Endodermal cell (in vitro differentiated cells): ENCODE measurements at regions not wholly inside any gene's neighbourhood (a gene's known extent, or its start where the extent isn't known, plus 50 kb on each side); places are given as distances from the start of the nearest gene placed in this dataset.

Experiments used
- DNase-seq: peaks from one replicate; pipeline ENCODE4 v3.0.0-alpha.2; 2017
- H3K27ac ChIP-seq: 2 replicates; pipeline ENCODE4 v1.5.1; 2013; ENCODE audit warnings: mild to moderate bottlenecking, low read depth, low read length, moderate library complexity
- H3K27me3 ChIP-seq: 2 replicates; pipeline ENCODE4 v1.6.1; 2013; ENCODE audit warnings: mild to moderate bottlenecking, low read length, moderate library complexity; ENCODE audit not compliant: insufficient read depth, control insufficient read depth, poor library complexity, severe bottlenecking
- H3K36me3 ChIP-seq: 2 replicates; pipeline ENCODE4 v1.7.0; 2013; ENCODE audit warnings: mild to moderate bottlenecking, low read length, moderate library complexity; ENCODE audit not compliant: control insufficient read depth, insufficient read depth
- H3K4me1 ChIP-seq: one replicate; pipeline ENCODE4 v1.7.0; 2013; ENCODE audit warnings: low read length; ENCODE audit not compliant: control insufficient read depth, insufficient read depth
- H3K4me3 ChIP-seq: 2 replicates; pipeline ENCODE4 v1.5.1; 2013; ENCODE audit warnings: mild to moderate bottlenecking, low read length, moderate library complexity
- H3K9ac ChIP-seq: 2 replicates; pipeline ENCODE4 v1.6.1; 2013; ENCODE audit warnings: mild to moderate bottlenecking, low read length, moderate library complexity; ENCODE audit not compliant: poor library complexity, severe bottlenecking; ENCODE audit errors: extremely low read depth
- H3K9me3 ChIP-seq: 2 replicates; pipeline ENCODE4 v1.6.1; 2013; ENCODE audit warnings: mild to moderate bottlenecking, low read length, moderate library complexity; ENCODE audit not compliant: control insufficient read depth
- H3K27ac Mint-ChIP-seq: 2 replicates; pipeline ENCODE4 v1.8.0; 2020; ENCODE audit warnings: mixed read lengths
- H3K27me3 Mint-ChIP-seq: 2 replicates; pipeline ENCODE4 v1.8.0; 2021; ENCODE audit warnings: mild to moderate bottlenecking, mixed read lengths; ENCODE audit not compliant: insufficient read depth
- H3K36me3 Mint-ChIP-seq: 2 replicates; pipeline ENCODE4 v1.8.0; 2020; ENCODE audit warnings: low read depth, mixed read lengths
- H3K4me1 Mint-ChIP-seq: 2 replicates; pipeline ENCODE4 v1.8.0; 2020; ENCODE audit warnings: mixed read lengths
- H3K4me3 Mint-ChIP-seq: 2 replicates; pipeline ENCODE4 v1.8.0; 2020; ENCODE audit warnings: mild to moderate bottlenecking, moderate library complexity, mixed read lengths
- H3K9me3 Mint-ChIP-seq: 2 replicates; pipeline ENCODE4 v1.8.0; 2020; ENCODE audit warnings: mild to moderate bottlenecking, mixed read lengths
- WGBS, 2 experiments: methylation state at CpG; one replicate each; pipeline versions ENCODE4 v1.1.5 to v1.1.7; 2013; ENCODE audit warnings: missing lambda C conversion rate in 2 of 2, mixed read lengths in 1 of 2; ENCODE audit not compliant: insufficient coverage in 1 of 2, insufficient read length in 1 of 2; 5-methylcytosine and 5-hydroxymethylcytosine counted together
- TF ChIP-seq, protein P1 (sequence below): fragments of 200-600 bp; sonication (generic); conservative IDR thresholded peaks from 2 replicates; pipeline ENCODE4 v1.5.0; 2021; ENCODE audit warnings: antibody characterized with exemption, mild to moderate bottlenecking

DNA sequence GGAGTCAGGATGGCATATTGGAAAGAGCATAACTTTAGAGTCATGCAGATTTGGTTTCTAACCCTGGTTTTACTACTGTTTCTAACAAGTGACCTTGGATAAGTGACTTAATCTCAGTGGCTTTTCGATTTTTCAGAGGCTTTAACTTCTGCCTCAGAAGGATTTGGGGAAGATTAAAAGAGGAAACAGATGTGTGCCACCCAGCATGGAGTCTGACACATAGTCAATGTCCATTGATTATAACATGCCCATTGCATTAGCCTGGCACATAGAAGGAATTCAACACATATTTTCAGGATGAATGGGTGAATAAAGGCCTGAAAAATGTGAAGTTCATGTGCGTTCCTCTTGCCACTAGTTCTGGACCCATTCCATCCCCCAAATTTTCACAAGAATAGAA lies 438.2 kb downstream of the EPHA4 start:
- Mint-ChIP-seq H3K4me1 (no peaks in the 10 kb centered on the region), H3K27ac (no peak overlapping the region), H3K9me3 (peaks cover 3% of the 10 kb centered on the region), H3K4me3 (no peak overlapping the region), H3K36me3 (no peaks in the 10 kb centered on the region), H3K27me3 (no peaks in the 10 kb centered on the region)
- TF ChIP-seq, protein P1, sequence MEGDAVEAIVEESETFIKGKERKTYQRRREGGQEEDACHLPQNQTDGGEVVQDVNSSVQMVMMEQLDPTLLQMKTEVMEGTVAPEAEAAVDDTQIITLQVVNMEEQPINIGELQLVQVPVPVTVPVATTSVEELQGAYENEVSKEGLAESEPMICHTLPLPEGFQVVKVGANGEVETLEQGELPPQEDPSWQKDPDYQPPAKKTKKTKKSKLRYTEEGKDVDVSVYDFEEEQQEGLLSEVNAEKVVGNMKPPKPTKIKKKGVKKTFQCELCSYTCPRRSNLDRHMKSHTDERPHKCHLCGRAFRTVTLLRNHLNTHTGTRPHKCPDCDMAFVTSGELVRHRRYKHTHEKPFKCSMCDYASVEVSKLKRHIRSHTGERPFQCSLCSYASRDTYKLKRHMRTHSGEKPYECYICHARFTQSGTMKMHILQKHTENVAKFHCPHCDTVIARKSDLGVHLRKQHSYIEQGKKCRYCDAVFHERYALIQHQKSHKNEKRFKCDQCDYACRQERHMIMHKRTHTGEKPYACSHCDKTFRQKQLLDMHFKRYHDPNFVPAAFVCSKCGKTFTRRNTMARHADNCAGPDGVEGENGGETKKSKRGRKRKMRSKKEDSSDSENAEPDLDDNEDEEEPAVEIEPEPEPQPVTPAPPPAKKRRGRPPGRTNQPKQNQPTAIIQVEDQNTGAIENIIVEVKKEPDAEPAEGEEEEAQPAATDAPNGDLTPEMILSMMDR, result no peak
- no peak for DNase-seq
- Histone ChIP-seq H3K36me3 (no peaks in the 10 kb centered on the region), H3K27me3 (no peaks in the 10 kb centered on the region), H3K9ac (no peak overlapping the region), H3K27ac (no peak overlapping the region), H3K4me3 (no peak overlapping the region), H3K4me1 (no peaks in the 10 kb centered on the region), H3K9me3 (no peaks in the 10 kb centered on the region)
- WGBS, 2 experiments, result 91 to 100% methylated on average over 1 to 2 of the region's 2 CpGs

DNA sequence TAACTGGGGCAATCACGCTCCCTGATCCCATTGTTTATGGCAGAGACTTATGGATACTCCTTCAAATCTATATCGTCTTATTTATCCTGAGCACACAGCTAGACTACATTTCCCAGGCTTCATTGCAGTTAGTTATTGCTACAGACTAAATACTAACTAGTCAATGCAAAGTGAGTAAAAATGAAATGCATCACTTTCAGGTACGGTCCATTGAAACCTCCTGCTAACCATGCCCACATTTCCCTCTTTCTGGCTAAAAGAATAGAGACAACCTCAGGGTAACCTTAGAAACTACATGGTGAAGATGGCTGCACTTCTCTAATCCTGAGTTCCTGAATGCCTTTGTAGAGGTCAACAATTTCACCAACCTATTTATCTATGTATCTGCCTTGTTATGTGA lies 437.4 kb downstream of the EPHA4 start:
- Mint-ChIP-seq H3K4me3 (no peak overlapping the region), H3K4me1 (no peaks in the 10 kb centered on the region), H3K27me3 (no peaks in the 10 kb centered on the region), H3K36me3 (no peaks in the 10 kb centered on the region), H3K27ac (no peak overlapping the region), H3K9me3 (no peaks in the 10 kb centered on the region)
- WGBS, 2 experiments, result 94 to 100% methylated on average over 2 to 3 of the region's 3 CpGs
- H3K9ac ChIP-seq, result no peak overlapping the region
- TF ChIP-seq, protein P1, result no peak
- H3K36me3 ChIP-seq, result no peaks in the 10 kb centered on the region
- no peaks in the 10 kb centered on the region for H3K4me1 ChIP-seq
- no peak overlapping the region for H3K27ac ChIP-seq
- H3K27me3 ChIP-seq, result no peaks in the 10 kb centered on the region
- no peak for DNase-seq
- no peak overlapping the region for H3K4me3 ChIP-seq
- no peaks in the 10 kb centered on the region for H3K9me3 ChIP-seq

DNA sequence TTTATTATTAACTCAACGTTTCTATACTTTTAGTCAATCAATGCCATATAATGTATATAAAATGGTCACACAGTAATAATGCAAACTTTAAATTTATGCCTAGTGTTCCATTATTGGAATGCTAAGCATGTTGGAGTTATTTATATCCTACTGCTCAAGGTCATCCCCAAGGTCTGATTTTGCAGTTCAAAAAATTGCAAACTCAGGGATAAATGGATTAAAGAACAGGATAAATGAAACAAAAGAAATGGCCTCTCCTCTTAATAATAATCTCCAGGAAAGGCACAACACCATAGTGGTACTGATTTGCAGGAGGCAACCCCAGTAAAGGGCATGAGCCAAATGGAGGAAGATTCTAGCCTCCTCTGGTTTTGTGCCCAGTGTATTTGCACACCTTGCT lies 436.4 kb downstream of the EPHA4 start:
- DNase-seq, result no peak
- no peak overlapping the region for H3K9ac ChIP-seq
- H3K9me3 Mint-ChIP-seq, result no peaks in the 10 kb centered on the region
- H3K27ac Mint-ChIP-seq, result no peak overlapping the region
- H3K4me3 Mint-ChIP-seq, result no peak overlapping the region
- no peak overlapping the region for H3K4me3 ChIP-seq
- no peak overlapping the region for H3K27ac ChIP-seq
- H3K9me3 ChIP-seq, result no peaks in the 10 kb centered on the region
- no peaks in the 10 kb centered on the region for H3K27me3 Mint-ChIP-seq
- no peaks in the 10 kb centered on the region for H3K4me1 ChIP-seq
- H3K36me3 ChIP-seq, result no peaks in the 10 kb centered on the region
- TF ChIP-seq, protein P1, result no peak
- H3K27me3 ChIP-seq, result no peaks in the 10 kb centered on the region
- no peaks in the 10 kb centered on the region for H3K4me1 Mint-ChIP-seq
- WGBS, 2 experiments, result no CpG with 5 or more reads among the region's 1 CpG
- H3K36me3 Mint-ChIP-seq, result no peaks in the 10 kb centered on the region
